IPS-15b (cell line): ENCODE measurements at regions not wholly inside any gene's neighbourhood (a gene's known extent, or its start where the extent isn't known, plus 50 kb on each side); places are given as distances from the start of the nearest gene placed in this dataset.

Experiments
- H3K27me3 ChIP-seq: one replicate; pipeline ENCODE4 v1.6.1; 2013; ENCODE audit warnings: low read length; ENCODE audit not compliant: control insufficient read depth, insufficient read depth
- H3K36me3 ChIP-seq: one replicate; pipeline ENCODE4 v1.6.1; 2013; ENCODE audit warnings: low read length; ENCODE audit not compliant: control insufficient read depth, insufficient read depth
- H3K4me1 ChIP-seq: one replicate; pipeline ENCODE4 v1.6.1; 2013; ENCODE audit warnings: mild to moderate bottlenecking, low read length; ENCODE audit not compliant: control insufficient read depth, insufficient read depth
- H3K4me3 ChIP-seq: one replicate; pipeline ENCODE4 v1.5.1; 2013; ENCODE audit warnings: low read depth, low read length
- H3K9ac ChIP-seq: one replicate; pipeline ENCODE4 v1.6.1; 2013; ENCODE audit warnings: low read depth, mild to moderate bottlenecking, low read length
- H3K9me3 ChIP-seq: one replicate; pipeline ENCODE4 v1.6.1; 2013; ENCODE audit warnings: mild to moderate bottlenecking, low read length; ENCODE audit not compliant: control insufficient read depth, insufficient read depth

- no peaks in the 10 kb centered on the region for H3K4me1 ChIP-seq
- H3K9ac ChIP-seq = no peak overlapping the region
- H3K9me3 ChIP-seq = no peaks in the 10 kb centered on the region
- H3K36me3 ChIP-seq = no peaks in the 10 kb centered on the region
- no peaks in the 10 kb centered on the region for H3K27me3 ChIP-seq
- H3K4me3 ChIP-seq = no peak overlapping the region
Measured at GRCh38 chr21:27168084-27168483, 201.2 kb upstream of the ADAMTS5 start.

GRCh38 chr21:27164208-27165177, 197.6 kb upstream of the ADAMTS5 start:
- H3K4me1 ChIP-seq = no peaks in the 10 kb centered on the region

GRCh38 chr21:27158967-27159366, 192.1 kb upstream of the ADAMTS5 start:
- H3K9me3 ChIP-seq = no peaks in the 10 kb centered on the region
- H3K36me3 ChIP-seq = no peaks in the 10 kb centered on the region
- no peak overlapping the region for H3K9ac ChIP-seq
- no peaks in the 10 kb centered on the region for H3K4me1 ChIP-seq
- no peak overlapping the region for H3K4me3 ChIP-seq
- no peaks in the 10 kb centered on the region for H3K27me3 ChIP-seq

More at GRCh38 chr21:27164208-27165177, 197.6 kb upstream of the ADAMTS5 start:
- Histone ChIP-seq H3K9ac (no peak overlapping the region), H3K36me3 (no peaks in the 10 kb centered on the region), H3K27me3 (no peaks in the 10 kb centered on the region), H3K4me3 (no peak overlapping the region), H3K9me3 (no peaks in the 10 kb centered on the region)

GRCh38 chr21:27157097-27157496, 190.2 kb upstream of the ADAMTS5 start:
- H3K4me3 ChIP-seq = no peak overlapping the region
- no peaks in the 10 kb centered on the region for H3K27me3 ChIP-seq
- no peaks in the 10 kb centered on the region for H3K4me1 ChIP-seq
- H3K36me3 ChIP-seq = no peaks in the 10 kb centered on the region
- H3K9ac ChIP-seq = no peak overlapping the region
- H3K9me3 ChIP-seq = no peaks in the 10 kb centered on the region

GRCh38 chr21:27156666-27157065, 189.8 kb upstream of the ADAMTS5 start:
- no peak overlapping the region for H3K4me3 ChIP-seq
- H3K4me1 ChIP-seq = no peaks in the 10 kb centered on the region
- no peaks in the 10 kb centered on the region for H3K36me3 ChIP-seq
- H3K9me3 ChIP-seq = no peaks in the 10 kb centered on the region
- H3K27me3 ChIP-seq = no peaks in the 10 kb centered on the region
- H3K9ac ChIP-seq = no peak overlapping the region

- H3K9ac ChIP-seq = no peak overlapping the region
- H3K4me3 ChIP-seq = no peak overlapping the region
- no peaks in the 10 kb centered on the region for H3K4me1 ChIP-seq
- no peaks in the 10 kb centered on the region for H3K36me3 ChIP-seq
- H3K9me3 ChIP-seq = no peaks in the 10 kb centered on the region
- H3K27me3 ChIP-seq = no peaks in the 10 kb centered on the region
Measured at GRCh38 chr21:27155130-27155500, 188.2 kb upstream of the ADAMTS5 start.

GRCh38 chr21:27154451-27155129, 187.7 kb upstream of the ADAMTS5 start:
- Histone ChIP-seq H3K27me3 (no peaks in the 10 kb centered on the region), H3K9me3 (no peaks in the 10 kb centered on the region), H3K36me3 (no peaks in the 10 kb centered on the region), H3K4me1 (no peaks in the 10 kb centered on the region), H3K9ac (no peak overlapping the region), H3K4me3 (no peak overlapping the region)

- no peaks in the 10 kb centered on the region for H3K36me3 ChIP-seq
- H3K9me3 ChIP-seq = no peaks in the 10 kb centered on the region
- no peaks in the 10 kb centered on the region for H3K4me1 ChIP-seq
- no peak overlapping the region for H3K9ac ChIP-seq
- no peaks in the 10 kb centered on the region for H3K27me3 ChIP-seq
- H3K4me3 ChIP-seq = no peak overlapping the region
Measured at GRCh38 chr21:27152996-27153395, 186.1 kb upstream of the ADAMTS5 start.

GRCh38 chr21:27149034-27149433, 182.1 kb upstream of the ADAMTS5 start:
- Histone ChIP-seq H3K36me3 (no peaks in the 10 kb centered on the region), H3K4me1 (no peaks in the 10 kb centered on the region), H3K27me3 (no peaks in the 10 kb centered on the region), H3K4me3 (no peak overlapping the region), H3K9ac (no peak overlapping the region), H3K9me3 (no peaks in the 10 kb centered on the region)

- no peaks in the 10 kb centered on the region for H3K4me1 ChIP-seq
- H3K4me3 ChIP-seq = no peak overlapping the region
- no peaks in the 10 kb centered on the region for H3K27me3 ChIP-seq
- H3K9me3 ChIP-seq = no peaks in the 10 kb centered on the region
- no peaks in the 10 kb centered on the region for H3K36me3 ChIP-seq
- no peak overlapping the region for H3K9ac ChIP-seq
Measured at GRCh38 chr21:27146268-27146667, 179.4 kb upstream of the ADAMTS5 start.

- no peak overlapping the region for H3K4me3 ChIP-seq
- no peaks in the 10 kb centered on the region for H3K9me3 ChIP-seq
- no peak overlapping the region for H3K9ac ChIP-seq
- no peaks in the 10 kb centered on the region for H3K36me3 ChIP-seq
- no peaks in the 10 kb centered on the region for H3K4me1 ChIP-seq
- no peaks in the 10 kb centered on the region for H3K27me3 ChIP-seq
Measured at GRCh38 chr21:27145134-27145798, 178.4 kb upstream of the ADAMTS5 start.
